Spleen (tissue), 7 donors: ENCODE measurements at regions not wholly inside any gene's neighbourhood (a gene's known extent, or its start where the extent isn't known, plus 50 kb on each side); places are given as distances from the start of the nearest gene placed in this dataset.

Experiments used
- POLR2A ChIP-seq, 3 donors: fragments of 450-650 bp; IDR thresholded peaks; one replicate each; pipeline ENCODE4 v1.5.1; 2017; ENCODE audit warnings: antibody characterized with exemption in 3 of 3, mild to moderate bottlenecking in 1 of 3
- POLR2AphosphoS5 ChIP-seq, 3 donors: sonication (generic); formaldehyde crosslinking; IDR thresholded peaks; one replicate each; pipeline ENCODE4 v1.5.1; 2017; ENCODE audit warnings: antibody characterized with exemption in 3 of 3
- TF ChIP-seq, protein P1 (sequence below), 11 experiments: fragments of 200-600 bp in 7 of 11; fragments of 450-650 bp in 4 of 11; sonication (generic) in 4 of 11; IDR thresholded peaks in 8 of 11; conservative IDR thresholded peaks in 3 of 11; 1 replicate in 7 of 11; 2 replicates in 4 of 11; pipeline versions ENCODE4 v1.4.0 to v1.8.0; 2016 to 2021; ENCODE audit warnings: antibody characterized with exemption in 11 of 11, inconsistent platforms in 4 of 11, mild to moderate bottlenecking in 1 of 11
- donor health status: DM: no; HTN: no; CAD: no; lungs with moderate emphysema.
- donor health status: DM: no; HTN: no; CAD: no.
- donor health status: DM: no; HTN: no; CAD: no.

DNA sequence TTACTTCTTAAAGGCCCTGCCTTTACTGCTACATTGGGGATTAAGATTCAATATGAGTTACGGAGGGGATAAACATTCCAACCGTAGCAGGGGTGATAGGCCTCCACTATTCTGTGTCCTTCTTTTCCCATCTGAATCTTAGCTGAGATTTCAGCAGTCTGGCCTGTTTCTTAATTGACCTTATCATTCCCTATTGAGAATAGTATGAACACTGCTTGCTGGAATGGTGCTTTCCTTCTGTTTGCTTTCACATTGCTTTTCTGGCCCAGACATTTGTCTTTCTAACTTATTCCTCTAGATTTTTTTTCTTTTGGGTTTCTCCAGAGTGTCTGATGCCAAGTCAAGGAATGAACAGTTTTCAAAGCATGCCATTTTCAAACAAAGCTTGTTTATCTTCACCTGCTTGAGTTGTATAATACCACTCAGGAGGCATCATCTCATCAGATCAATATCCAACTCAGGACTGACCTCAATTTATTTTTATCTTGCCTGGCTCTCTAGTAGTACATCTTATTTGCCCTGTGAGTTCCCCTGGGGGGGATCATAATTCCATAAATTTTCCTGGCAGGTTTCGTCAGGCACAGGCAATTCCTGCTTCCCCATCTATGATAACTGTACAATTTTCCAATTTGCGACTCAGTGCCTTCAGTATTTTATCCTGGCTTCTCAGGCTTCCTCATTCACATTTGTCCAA is 161.1 kb upstream of the STT3B start:
- TF ChIP-seq POLR2A (IDR thresholded peaks at IDR 0.05), result no peak
- TF ChIP-seq, protein P1, sequence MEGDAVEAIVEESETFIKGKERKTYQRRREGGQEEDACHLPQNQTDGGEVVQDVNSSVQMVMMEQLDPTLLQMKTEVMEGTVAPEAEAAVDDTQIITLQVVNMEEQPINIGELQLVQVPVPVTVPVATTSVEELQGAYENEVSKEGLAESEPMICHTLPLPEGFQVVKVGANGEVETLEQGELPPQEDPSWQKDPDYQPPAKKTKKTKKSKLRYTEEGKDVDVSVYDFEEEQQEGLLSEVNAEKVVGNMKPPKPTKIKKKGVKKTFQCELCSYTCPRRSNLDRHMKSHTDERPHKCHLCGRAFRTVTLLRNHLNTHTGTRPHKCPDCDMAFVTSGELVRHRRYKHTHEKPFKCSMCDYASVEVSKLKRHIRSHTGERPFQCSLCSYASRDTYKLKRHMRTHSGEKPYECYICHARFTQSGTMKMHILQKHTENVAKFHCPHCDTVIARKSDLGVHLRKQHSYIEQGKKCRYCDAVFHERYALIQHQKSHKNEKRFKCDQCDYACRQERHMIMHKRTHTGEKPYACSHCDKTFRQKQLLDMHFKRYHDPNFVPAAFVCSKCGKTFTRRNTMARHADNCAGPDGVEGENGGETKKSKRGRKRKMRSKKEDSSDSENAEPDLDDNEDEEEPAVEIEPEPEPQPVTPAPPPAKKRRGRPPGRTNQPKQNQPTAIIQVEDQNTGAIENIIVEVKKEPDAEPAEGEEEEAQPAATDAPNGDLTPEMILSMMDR (IDR thresholded peaks at IDR 0.05 in 8 of 11, conservative IDR thresholded peaks at IDR 0.05 in 3 of 11), result no peak
- no peak for TF ChIP-seq POLR2AphosphoS5 (IDR thresholded peaks at IDR 0.05)
